ENCODE measurements at regions not wholly inside any gene's neighbourhood (a gene's known extent, or its start where the extent isn't known, plus 50 kb on each side); places are given as distances from the start of the nearest gene placed in this dataset.

DNA sequence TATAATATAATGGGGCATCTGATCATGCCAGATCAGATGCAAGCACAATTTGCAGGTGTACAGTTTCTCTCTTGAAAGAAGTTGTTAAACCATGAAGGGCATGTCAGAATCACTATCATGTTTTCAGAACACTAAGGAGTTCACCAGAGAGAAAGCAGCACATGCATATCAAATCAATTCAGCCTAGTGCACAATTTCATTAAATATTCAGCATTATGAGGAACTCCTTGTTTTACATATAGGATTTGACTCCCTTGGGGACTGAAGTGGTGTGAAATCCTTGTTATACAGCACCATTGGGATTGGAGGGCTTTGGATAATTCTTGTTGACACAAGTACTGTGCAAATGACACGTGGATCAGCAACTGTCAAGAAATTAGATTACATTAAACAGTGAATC is 562.1 kb upstream of the KLHL29 start:
- TF ChIP-seq CTCF (IDR thresholded peaks at IDR 0.05) = no peak
- no peak for TF ChIP-seq POLR2A (IDR thresholded peaks at IDR 0.05)

Measured in heart left ventricle (tissue), 13 donors.